HEK293T (cell line): ENCODE measurements at regions not wholly inside any gene's neighbourhood (a gene's known extent, or its start where the extent isn't known, plus 50 kb on each side); places are given as distances from the start of the nearest gene placed in this dataset.

ENCODE experiments used
- CTCF ChIA-PET: fragments of 350-600 bp; formaldehyde crosslinking; extraction: SDS; loops from one replicate; lab custom pipeline; 2021; ENCODE audit warnings: antibody characterized with exemption, inconsistent platforms; lab: Yijun Ruan, JAX
- POLR2A ChIA-PET: fragments of 350-600 bp; formaldehyde crosslinking; extraction: SDS; loops from one replicate; lab custom pipeline; 2020; ENCODE audit warnings: antibody characterized with exemption, inconsistent platforms; lab: Yijun Ruan, JAX
- DNase-seq: peaks from one replicate; pipeline ENCODE4 v3.0.0; 2012; ENCODE audit warnings: mixed read lengths; ENCODE audit errors: extremely low spot score
- ARNT ChIP-seq: fragments of 450-650 bp; IDR thresholded peaks from 2 replicates; pipeline ENCODE4 v1.6.1; 2017; ENCODE audit warnings: mild to moderate bottlenecking
- BHLHE40 ChIP-seq: fragments of 450-650 bp; IDR thresholded peaks from 2 replicates; pipeline ENCODE4 v1.6.1; 2016; ENCODE audit warnings: mild to moderate bottlenecking, moderate library complexity, borderline replicate concordance
- CTBP1 ChIP-seq: fragments of 450-650 bp; IDR thresholded peaks from 2 replicates; pipeline ENCODE4 v1.6.1; 2016; ENCODE audit warnings: borderline replicate concordance
- ELF4 ChIP-seq: fragments of 450-650 bp; IDR thresholded peaks from 2 replicates; pipeline ENCODE4 v1.6.1; 2017; ENCODE audit warnings: antibody characterized with exemption
- FOXA1 ChIP-seq: fragments of 450-650 bp; IDR thresholded peaks from 2 replicates; pipeline ENCODE4 v1.6.1; 2016; ENCODE audit warnings: mild to moderate bottlenecking
- FOXK2 ChIP-seq: fragments of 450-650 bp; IDR thresholded peaks from 2 replicates; pipeline ENCODE4 v1.6.1; 2016; ENCODE audit warnings: mild to moderate bottlenecking
- FOXM1 ChIP-seq: fragments of 450-650 bp; IDR thresholded peaks from 2 replicates; pipeline ENCODE4 v1.6.1; 2017; ENCODE audit warnings: mild to moderate bottlenecking, borderline replicate concordance
- HDGF ChIP-seq: fragments of 450-650 bp; IDR thresholded peaks from 2 replicates; pipeline ENCODE4 v1.6.1; 2017; ENCODE audit warnings: antibody characterized with exemption, borderline replicate concordance
- L3MBTL2 ChIP-seq: fragments of 450-650 bp; conservative IDR thresholded peaks from 2 replicates; pipeline ENCODE4 v1.6.1; 2016; ENCODE audit warnings: mild to moderate bottlenecking
- LEF1 ChIP-seq: fragments of 450-650 bp; IDR thresholded peaks from 2 replicates; pipeline ENCODE4 v1.6.1; 2017; ENCODE audit warnings: mild to moderate bottlenecking, borderline replicate concordance
- NFRKB ChIP-seq: fragments of 450-650 bp; IDR thresholded peaks from 2 replicates; pipeline ENCODE4 v1.6.1; 2016; ENCODE audit warnings: mild to moderate bottlenecking, moderate library complexity
- SP1 ChIP-seq: fragments of 450-650 bp; IDR thresholded peaks from 2 replicates; pipeline ENCODE4 v1.6.1; 2017
- SUZ12 ChIP-seq: fragments of 450-650 bp; IDR thresholded peaks from 2 replicates; pipeline ENCODE4 v1.6.1; 2016; ENCODE audit warnings: mild to moderate bottlenecking
- TARDBP ChIP-seq: fragments of 450-650 bp; IDR thresholded peaks from 2 replicates; pipeline ENCODE4 v1.6.1; 2016
- ZNF384 ChIP-seq: fragments of 450-650 bp; IDR thresholded peaks from 2 replicates; pipeline ENCODE4 v1.6.1; 2016
- TF ChIP-seq, protein P1 (sequence below): fragments of 450-650 bp; IDR thresholded peaks from 2 replicates; pipeline ENCODE4 v1.6.1; 2016

DNA sequence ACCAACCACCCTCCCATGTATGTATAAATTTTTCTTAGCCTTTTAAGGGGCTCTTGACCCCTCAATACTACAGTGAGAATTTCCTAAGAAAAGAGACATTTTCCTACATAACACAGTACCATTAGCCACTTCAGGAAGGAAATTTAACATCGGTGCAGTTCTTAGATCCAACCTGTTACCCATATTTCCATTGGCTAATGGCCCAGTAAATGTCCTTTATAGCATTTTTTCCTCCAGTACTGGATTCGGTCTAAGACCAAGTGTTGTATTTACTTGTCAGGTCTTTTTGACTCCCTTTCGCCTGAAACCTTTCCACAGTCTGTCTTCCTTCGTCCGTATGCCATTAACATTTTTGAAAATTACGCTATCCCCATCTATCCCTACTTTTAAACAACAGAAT, 173.4 kb upstream of the PMEPA1 start:
- no peak for DNase-seq
- POLR2A ChIA-PET = no interaction called here
- TF ChIP-seq, protein P1, sequence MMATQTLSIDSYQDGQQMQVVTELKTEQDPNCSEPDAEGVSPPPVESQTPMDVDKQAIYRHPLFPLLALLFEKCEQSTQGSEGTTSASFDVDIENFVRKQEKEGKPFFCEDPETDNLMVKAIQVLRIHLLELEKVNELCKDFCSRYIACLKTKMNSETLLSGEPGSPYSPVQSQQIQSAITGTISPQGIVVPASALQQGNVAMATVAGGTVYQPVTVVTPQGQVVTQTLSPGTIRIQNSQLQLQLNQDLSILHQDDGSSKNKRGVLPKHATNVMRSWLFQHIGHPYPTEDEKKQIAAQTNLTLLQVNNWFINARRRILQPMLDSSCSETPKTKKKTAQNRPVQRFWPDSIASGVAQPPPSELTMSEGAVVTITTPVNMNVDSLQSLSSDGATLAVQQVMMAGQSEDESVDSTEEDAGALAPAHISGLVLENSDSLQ = no peak
- TF ChIP-seq LEF1 (no peak), HDGF (no peak), ARNT (no peak), SP1 (no peak), ZNF384 (no peak), CTBP1 (no peak), FOXK2 (no peak), BHLHE40 (no peak), FOXM1 (no peak), TARDBP (no peak), ELF4 (no peak), NFRKB (no peak), L3MBTL2 (no peak), FOXA1 (no peak), SUZ12 (no peak)
- CTCF ChIA-PET = no interaction called here

- no peak for DNase-seq
- ChIA-PET POLR2A (no interaction called here), CTCF (no interaction called here)
- TF ChIP-seq CTBP1 (no peak), FOXM1 (no peak), SUZ12 (no peak), FOXA1 (no peak), SP1 (no peak), LEF1 (no peak), ELF4 (no peak), FOXK2 (no peak)
- TF ChIP-seq, protein P1 = no peak
Measured at GRCh38 chr20:57882451-57883161, 172.8 kb upstream of the PMEPA1 start.

DNA sequence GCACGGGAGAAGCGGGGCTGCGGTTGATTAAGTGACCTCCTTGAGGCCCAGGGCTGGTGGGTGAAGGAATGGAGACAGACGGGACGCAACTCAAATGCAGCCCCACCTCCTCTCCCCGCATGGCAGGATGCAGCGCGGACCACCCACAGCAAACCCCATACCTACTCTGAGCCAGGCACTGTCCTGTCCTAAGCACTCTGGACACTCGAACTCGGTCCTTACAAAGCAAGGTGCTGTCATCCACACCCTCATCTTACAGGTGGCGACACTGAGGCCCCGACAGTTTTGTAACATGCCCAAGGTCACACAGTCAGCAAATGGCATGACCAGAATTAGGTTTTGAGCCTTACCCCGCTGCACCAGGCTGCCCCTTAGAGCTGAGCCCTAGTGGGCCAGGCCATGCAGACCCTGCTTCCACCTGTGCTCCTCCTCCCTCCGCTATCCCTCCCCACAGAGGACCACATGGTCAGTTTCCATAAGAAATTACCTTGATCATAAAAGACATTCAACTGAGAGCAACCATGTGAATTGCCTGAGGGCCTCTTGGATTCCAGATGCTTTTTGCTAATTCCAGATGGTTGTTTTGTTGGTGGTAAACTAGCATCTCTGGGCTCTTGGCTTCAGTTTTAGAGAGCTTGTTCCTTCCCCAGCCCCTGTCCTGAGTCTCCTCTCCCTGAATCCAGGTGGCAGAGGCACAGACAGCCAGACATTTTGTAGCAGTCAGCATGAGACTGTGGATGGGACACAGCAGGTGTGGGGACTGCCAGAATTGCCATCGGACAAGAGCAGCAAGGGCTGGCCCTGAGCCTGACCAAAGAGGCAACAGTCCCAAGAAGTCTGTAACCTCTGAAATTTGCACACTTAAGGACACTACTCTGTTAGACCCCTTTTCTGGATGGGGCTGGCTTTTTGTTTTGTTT, 171.9 kb upstream of the PMEPA1 start:
- CTCF ChIA-PET = no interaction called here
- POLR2A ChIA-PET = no interaction called here
- no peak for TF ChIP-seq FOXM1
- DNase-seq = no peak

- POLR2A ChIA-PET = no interaction called here
- CTCF ChIA-PET = interaction anchor here (0.8 kb wide), 1 partner anchor 215 kb away, joined by 3 read pairs; no protein-coding TSS in a partner anchor
Measured at GRCh38 chr20:57880571-57880892, 170.7 kb upstream of the PMEPA1 start.

GRCh38 chr20:57879779-57880570, 170.2 kb upstream of the PMEPA1 start:
- DNase-seq = no peak
- no peak for TF ChIP-seq ELF4
- TF ChIP-seq, protein P1 = no peak
- TF ChIP-seq TARDBP = no peak
- no peak for TF ChIP-seq SUZ12
- TF ChIP-seq CTBP1 = no peak
- no peak for TF ChIP-seq HDGF
- no peak for TF ChIP-seq FOXM1
- TF ChIP-seq ZNF384 = no peak
- TF ChIP-seq LEF1 = no peak
- TF ChIP-seq FOXA1 = no peak
- no peak for TF ChIP-seq ARNT
- TF ChIP-seq NFRKB = no peak
- no peak for TF ChIP-seq BHLHE40
- no peak for TF ChIP-seq L3MBTL2
- no peak for TF ChIP-seq SP1
- no peak for TF ChIP-seq FOXK2
- ChIA-PET CTCF (interaction anchor here (0.7 to 0.8 kb wide), 2 partner anchors 70 to 216 kb away, joined by 3 read pairs; no protein-coding TSS in a partner anchor), POLR2A (no interaction called here)

More at GRCh38 chr20:57880571-57880892, 170.7 kb upstream of the PMEPA1 start:
- no peak for TF ChIP-seq NFRKB
- TF ChIP-seq, protein P1 = no peak
- no peak for TF ChIP-seq TARDBP
- TF ChIP-seq L3MBTL2 = no peak
- no peak for TF ChIP-seq ARNT
- no peak for TF ChIP-seq CTBP1
- no peak for TF ChIP-seq BHLHE40
- no peak for TF ChIP-seq FOXM1
- TF ChIP-seq ZNF384 = no peak
- no peak for TF ChIP-seq HDGF
- no peak for TF ChIP-seq LEF1
- TF ChIP-seq SP1 = no peak
- no peak for TF ChIP-seq ELF4
- no peak for TF ChIP-seq FOXA1
- no peak for TF ChIP-seq FOXK2
- TF ChIP-seq SUZ12 = no peak
- DNase-seq = no peak
